AG04450 (cell line): ENCODE measurements at regions not wholly inside any gene's neighbourhood (a gene's known extent, or its start where the extent isn't known, plus 50 kb on each side); places are given as distances from the start of the nearest gene placed in this dataset. TPM values are rescaled to one million over a fixed set of nuclear protein-coding genes. Genes with fewer than 3 reads are reported as not detected.

Experiments
- CTCF ChIA-PET: fragments of 300-600, 350-600 bp; formaldehyde crosslinking; extraction: SDS; loops from one replicate; lab custom pipeline; 2022; ENCODE audit warnings: antibody characterized with exemption, inconsistent platforms; lab: Charles Lee
- POLR2A ChIA-PET: fragments of 350-600 bp; formaldehyde crosslinking; extraction: SDS; loops from one replicate; lab custom pipeline; 2021; ENCODE audit warnings: antibody characterized with exemption, inconsistent platforms; lab: Yijun Ruan, JAX
- DNase-seq: peaks from one replicate; pipeline ENCODE4 v3.0.0-alpha.2; 2011; ENCODE audit warnings: low read depth, low spot score
- H3K27ac ChIP-seq: one replicate; pipeline ENCODE4 v1.5.1; 2012; ENCODE audit warnings: low read depth, low read length, control low read depth
- H3K27me3 ChIP-seq: one replicate; pipeline ENCODE4 v1.6.0; 2012; ENCODE audit warnings: low read length; ENCODE audit not compliant: control insufficient read depth, insufficient read depth
- H3K4me3 ChIP-seq: 2 replicates; pipeline ENCODE4 v1.5.1; 2011; ENCODE audit warnings: mild to moderate bottlenecking, low read depth, low read length, control low read depth
- H3K9me3 ChIP-seq: 2 replicates; pipeline ENCODE4 v1.5.1; 2012; ENCODE audit warnings: low read length; ENCODE audit not compliant: control insufficient read depth, insufficient read depth
- small RNA-seq: library from RNA; depleted of rRNA; stranded (forward); fragments of <200 nt; gene quantifications from one replicate; pipeline ENCODE3, GENCODE V24; 2012; ENCODE audit warnings: low read depth; ENCODE audit not compliant: insufficient read length
- TF ChIP-seq, protein P1 (sequence below): IDR thresholded peaks from 2 replicates; pipeline ENCODE4 v1.5.1; 2011; ENCODE audit warnings: low read depth, low read length, control low read depth, inconsistent platforms

DNA sequence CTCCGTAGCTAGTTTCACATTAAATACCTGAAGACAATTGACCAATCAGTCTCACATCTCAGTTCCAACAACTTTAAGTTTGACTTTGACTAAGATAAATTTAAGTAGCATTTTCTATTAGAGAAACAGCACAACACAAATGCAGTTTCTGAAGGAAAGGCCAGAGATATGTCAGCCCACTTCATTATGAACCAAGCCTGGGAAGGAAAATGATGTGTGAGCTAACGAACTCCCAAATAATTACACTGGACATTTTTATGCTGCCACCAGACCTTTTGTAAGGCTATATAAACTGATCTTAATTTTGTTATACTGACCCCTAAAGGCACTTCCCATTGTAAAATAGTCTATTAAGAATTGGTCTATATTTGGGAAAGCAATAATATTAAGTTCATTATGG lies 57.9 kb upstream of the DACH1 start:
- DNase-seq, result no peak
- Histone ChIP-seq H3K27me3 (no peaks in the 10 kb centered on the region), H3K4me3 (no peak overlapping the region), H3K27ac (no peak overlapping the region), H3K9me3 (no peaks in the 10 kb centered on the region)
- ChIA-PET POLR2A (no interaction called here), CTCF (no interaction called here)
- TF ChIP-seq, protein P1, sequence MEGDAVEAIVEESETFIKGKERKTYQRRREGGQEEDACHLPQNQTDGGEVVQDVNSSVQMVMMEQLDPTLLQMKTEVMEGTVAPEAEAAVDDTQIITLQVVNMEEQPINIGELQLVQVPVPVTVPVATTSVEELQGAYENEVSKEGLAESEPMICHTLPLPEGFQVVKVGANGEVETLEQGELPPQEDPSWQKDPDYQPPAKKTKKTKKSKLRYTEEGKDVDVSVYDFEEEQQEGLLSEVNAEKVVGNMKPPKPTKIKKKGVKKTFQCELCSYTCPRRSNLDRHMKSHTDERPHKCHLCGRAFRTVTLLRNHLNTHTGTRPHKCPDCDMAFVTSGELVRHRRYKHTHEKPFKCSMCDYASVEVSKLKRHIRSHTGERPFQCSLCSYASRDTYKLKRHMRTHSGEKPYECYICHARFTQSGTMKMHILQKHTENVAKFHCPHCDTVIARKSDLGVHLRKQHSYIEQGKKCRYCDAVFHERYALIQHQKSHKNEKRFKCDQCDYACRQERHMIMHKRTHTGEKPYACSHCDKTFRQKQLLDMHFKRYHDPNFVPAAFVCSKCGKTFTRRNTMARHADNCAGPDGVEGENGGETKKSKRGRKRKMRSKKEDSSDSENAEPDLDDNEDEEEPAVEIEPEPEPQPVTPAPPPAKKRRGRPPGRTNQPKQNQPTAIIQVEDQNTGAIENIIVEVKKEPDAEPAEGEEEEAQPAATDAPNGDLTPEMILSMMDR, result no peak

DNA sequence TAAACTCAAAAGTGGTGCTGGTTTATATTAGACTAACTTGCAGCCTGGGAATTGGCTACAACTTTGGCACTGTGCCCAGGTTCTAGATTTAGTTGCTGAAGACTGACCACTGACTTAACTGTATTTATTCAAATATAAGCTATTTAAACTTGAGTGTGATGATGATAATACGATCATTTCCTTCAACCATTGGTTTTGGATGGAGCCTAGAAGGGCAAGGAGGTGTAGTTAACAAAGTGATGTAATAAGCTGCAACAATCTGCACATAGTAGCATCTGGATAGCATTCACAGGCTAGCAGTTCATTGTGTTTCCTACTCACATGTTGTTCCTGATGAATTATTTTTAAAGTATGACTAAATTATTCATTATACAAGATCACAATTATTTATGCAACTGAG lies 55.2 kb upstream of the DACH1 start:
- no peak for DNase-seq
- Histone ChIP-seq H3K9me3 (no peaks in the 10 kb centered on the region), H3K27me3 (no peaks in the 10 kb centered on the region), H3K4me3 (no peak overlapping the region), H3K27ac (no peak overlapping the region)
- TF ChIP-seq, protein P1, result no peak
- CTCF ChIA-PET, result no interaction called here
- POLR2A ChIA-PET, result no interaction called here

Small RNAs in the stretch of these regions (small RNA-seq; reads per million reads assigned to genes)
- gene RF00263, result not detected
- gene RF00411, result not detected
- not detected for gene RF00440
- not detected for gene RF02271
- gene RPL18AP17, result not detected
